HG02981 (cell line): ENCODE measurements at regions not wholly inside any gene's neighbourhood (a gene's known extent, or its start where the extent isn't known, plus 50 kb on each side); places are given as distances from the start of the nearest gene placed in this dataset.

Source experiments
- ATAC-seq: cut with Tn5 transposase; IDR thresholded peaks from one replicate; pipeline ENCODE4 v1.9.1; 2021; ENCODE audit warnings: mild to moderate bottlenecking, moderate library complexity; ENCODE audit not compliant: unreplicated experiment

DNA sequence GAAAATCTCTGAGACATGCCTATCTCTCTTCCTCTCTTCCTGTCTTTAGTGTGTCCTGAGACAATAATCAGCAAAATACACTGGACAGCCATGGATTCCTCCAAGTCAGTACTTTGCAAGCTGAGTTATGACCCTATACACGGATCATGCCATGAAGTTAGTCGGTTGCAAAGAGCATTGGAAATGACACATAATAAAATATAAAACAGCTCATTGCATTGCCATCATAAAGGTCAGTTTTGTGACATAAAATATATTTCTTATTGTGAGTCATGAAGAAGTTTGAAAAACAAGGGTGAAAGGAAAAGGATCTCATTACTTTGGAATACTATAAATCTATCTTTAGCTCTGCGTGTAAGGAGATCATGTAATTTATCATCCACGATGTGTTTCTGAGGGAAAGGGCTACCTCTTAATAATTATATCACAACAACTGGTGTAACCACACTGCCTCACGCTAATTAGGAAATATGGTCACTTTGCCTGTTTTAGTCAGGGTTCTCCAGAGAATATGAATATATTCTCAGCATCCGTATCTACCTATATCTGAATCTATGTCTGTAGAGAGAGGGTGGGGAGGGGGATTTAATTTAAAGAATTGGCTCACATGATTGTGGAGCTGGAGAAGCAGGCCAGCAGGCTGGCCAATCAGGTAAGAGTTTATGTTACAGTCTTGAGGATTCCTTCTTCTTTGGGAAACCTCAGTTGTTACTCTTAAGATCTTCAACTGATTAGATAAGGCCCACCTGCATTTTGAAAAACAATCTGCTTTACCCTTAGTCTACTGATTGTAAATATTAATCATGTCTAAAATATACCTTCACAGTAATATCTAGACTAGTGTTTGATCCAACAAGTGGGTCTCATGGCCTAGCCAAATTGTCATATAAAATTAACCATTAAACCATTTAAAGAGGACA, 198.8 kb downstream of the FAT3 start:
- no peak for ATAC-seq

- ATAC-seq: no peak
Observed at GRCh38 chr11:92424281-92424680, 199.7 kb downstream of the FAT3 start.

- no peak for ATAC-seq
Observed at GRCh38 chr11:92425127-92425526, 200.5 kb downstream of the FAT3 start.

DNA sequence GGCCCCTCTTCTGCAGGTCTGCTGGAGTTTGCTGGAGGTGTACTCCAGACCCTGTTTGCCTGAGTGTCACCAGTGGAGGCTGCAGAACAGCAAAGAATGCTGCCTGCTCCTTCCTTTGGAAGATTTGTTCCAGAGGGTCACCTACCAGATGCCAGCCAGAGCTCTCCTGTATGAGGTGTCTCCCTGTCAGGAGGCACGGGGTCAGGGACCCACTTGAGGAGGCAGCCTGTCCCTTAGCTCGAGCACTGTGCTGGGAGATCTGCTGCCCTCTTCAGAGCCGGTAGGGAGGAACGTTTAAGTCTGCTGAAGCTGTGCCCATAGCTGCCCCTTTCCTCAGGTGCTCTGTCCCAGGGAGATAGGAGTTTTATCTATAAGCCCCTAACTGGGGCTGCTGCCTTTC, 207.9 kb downstream of the FAT3 start:
- no peak for ATAC-seq

GRCh38 chr11:92436034-92436920, 211.7 kb downstream of the FAT3 start:
- ATAC-seq: no peak

GRCh38 chr11:92439133-92439532, 214.5 kb downstream of the FAT3 start:
- no peak for ATAC-seq

- no peak for ATAC-seq
Observed at GRCh38 chr11:92440701-92441442, 216.3 kb downstream of the FAT3 start.

DNA sequence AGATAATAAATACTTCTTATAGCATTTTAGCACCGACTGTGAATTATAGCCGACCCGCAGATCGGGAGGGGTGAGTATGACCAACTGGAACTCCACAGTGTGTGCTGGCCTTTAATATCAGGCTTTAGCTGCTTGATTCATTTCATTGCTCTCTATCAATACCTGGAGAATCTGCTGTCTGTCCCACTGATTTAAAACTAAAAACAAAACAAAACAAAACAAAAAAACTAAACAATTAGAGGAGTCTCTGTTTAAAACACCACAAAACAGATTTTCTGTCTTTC, 216.8 kb downstream of the FAT3 start:
- no peak for ATAC-seq

- ATAC-seq: no peak
Observed at GRCh38 chr11:92443199-92443598, 218.6 kb downstream of the FAT3 start.

DNA sequence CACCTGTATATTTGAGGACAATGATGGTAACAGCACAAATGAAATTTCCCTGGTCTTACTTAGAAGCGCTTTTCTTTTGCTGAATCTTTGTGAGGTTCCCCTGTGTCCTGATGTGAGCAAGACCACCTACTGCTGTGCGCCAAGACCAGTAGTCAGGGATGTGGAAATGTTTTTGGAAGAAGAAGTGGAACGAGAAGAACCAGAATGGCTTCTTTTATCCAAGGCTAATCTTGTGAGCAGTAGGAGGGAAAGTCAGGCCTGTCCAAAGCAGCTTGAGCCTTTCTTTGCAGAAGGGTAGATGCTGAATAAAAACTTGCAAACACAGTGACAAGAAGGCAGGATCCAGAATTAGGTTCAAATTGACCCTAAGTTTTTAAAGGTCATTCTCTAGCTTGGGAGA, 223.0 kb downstream of the FAT3 start:
- no peak for ATAC-seq

GRCh38 chr11:92449222-92449621, 224.6 kb downstream of the FAT3 start:
- ATAC-seq: no peak

- ATAC-seq: no peak
Observed at GRCh38 chr11:92449780-92450179, 225.2 kb downstream of the FAT3 start.

DNA sequence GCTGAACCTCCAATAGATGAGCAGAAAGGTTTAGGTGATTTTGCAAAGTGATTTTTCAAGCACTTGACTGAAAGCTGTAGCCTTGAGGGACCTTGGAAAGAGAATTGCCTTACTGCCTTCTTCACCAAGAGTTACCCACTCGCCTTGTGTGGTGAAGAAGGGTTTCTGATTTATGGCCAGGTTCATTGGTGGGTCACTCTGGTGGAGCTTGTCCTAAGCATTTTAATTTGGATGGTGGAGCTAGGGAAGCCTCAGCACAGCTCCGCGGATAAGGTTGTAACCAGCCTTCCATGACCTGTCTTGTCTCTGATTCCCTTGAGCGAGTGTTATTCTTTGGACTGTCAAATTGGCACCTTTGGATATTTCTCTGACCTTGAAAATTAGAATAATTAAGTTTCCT, 226.4 kb downstream of the FAT3 start:
- no peak for ATAC-seq

- peak; percentile 51 for ATAC-seq
Observed at GRCh38 chr11:92453055-92453454, 228.4 kb downstream of the FAT3 start.

- no peak for ATAC-seq
Observed at GRCh38 chr11:92455210-92455790, 230.7 kb downstream of the FAT3 start.

DNA sequence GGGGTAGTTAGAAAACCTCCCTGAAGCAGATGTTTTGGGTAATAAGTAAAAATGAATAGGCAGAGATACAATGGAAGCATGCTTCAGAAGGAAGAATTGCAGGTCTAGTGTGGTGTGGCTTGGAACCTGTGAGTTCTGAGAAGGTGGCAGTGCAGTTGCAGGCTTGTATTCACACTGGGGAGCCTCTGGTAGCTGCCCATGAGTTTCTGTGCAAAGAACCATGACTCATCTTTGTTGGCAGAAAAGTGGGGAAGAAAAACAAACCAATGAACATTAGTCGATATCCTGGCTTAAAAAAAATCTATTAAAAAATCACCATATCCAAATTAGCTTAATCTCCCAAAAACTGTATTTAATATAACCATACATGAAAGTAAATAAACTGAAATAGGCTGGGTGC, 232.6 kb downstream of the FAT3 start:
- ATAC-seq: no peak

DNA sequence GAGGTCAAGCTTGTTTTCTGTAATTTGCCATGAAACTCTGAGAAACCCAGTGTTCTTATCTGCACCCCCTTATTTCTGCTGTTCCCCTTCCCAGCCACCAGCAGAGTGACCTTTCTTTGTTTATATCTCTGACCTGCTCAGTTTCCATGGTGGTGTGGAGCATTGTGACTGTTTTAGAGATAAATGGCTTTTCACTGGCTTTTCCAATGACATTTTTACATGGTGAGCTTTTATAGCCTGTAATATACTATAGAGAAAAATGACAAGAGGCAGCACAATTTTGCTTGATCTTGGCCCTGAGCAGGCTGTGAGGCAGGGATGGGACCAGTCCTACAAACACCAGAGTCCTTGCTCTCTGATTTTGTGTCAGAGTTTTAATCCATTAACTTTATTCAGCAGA, 233.9 kb downstream of the FAT3 start:
- ATAC-seq: no peak

- no peak for ATAC-seq
Observed at GRCh38 chr11:92460213-92460612, 235.6 kb downstream of the FAT3 start.

GRCh38 chr11:92461447-92461846, 236.8 kb downstream of the FAT3 start:
- no peak for ATAC-seq

DNA sequence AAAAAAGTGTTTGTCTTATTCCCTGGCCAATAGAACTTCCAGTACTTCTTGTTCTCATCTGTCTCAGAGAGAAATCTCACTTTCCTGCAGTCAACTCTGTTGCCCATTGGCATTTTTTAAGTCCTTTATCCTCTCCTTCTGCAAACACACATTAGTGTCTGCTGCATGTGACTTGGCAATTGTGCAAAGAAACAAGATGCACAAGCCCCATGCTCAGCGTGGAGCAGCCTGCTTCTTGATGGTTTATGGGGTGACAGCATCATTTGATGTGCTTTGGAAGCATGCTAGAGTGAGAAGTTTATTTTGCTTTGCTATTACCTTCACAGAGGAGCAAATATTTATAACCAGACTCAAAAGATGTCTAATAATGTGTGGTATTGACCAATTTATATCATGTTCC, 238.2 kb downstream of the FAT3 start:
- no peak for ATAC-seq

GRCh38 chr11:92464822-92465221, 240.2 kb downstream of the FAT3 start:
- ATAC-seq: no peak
